ENCODE measurements at regions not wholly inside any gene's neighbourhood (a gene's known extent, or its start where the extent isn't known, plus 50 kb on each side); places are given as distances from the start of the nearest gene placed in this dataset.

- TF ChIP-seq, protein P1, sequence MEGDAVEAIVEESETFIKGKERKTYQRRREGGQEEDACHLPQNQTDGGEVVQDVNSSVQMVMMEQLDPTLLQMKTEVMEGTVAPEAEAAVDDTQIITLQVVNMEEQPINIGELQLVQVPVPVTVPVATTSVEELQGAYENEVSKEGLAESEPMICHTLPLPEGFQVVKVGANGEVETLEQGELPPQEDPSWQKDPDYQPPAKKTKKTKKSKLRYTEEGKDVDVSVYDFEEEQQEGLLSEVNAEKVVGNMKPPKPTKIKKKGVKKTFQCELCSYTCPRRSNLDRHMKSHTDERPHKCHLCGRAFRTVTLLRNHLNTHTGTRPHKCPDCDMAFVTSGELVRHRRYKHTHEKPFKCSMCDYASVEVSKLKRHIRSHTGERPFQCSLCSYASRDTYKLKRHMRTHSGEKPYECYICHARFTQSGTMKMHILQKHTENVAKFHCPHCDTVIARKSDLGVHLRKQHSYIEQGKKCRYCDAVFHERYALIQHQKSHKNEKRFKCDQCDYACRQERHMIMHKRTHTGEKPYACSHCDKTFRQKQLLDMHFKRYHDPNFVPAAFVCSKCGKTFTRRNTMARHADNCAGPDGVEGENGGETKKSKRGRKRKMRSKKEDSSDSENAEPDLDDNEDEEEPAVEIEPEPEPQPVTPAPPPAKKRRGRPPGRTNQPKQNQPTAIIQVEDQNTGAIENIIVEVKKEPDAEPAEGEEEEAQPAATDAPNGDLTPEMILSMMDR (IDR thresholded peaks at IDR 0.05) = no peak
- TF ChIP-seq EZH2 (IDR thresholded peaks at IDR 0.05) = no peak
- no peak for TF ChIP-seq EZH2phosphoT487 (IDR thresholded peaks at IDR 0.05)
Observed at GRCh38 chr12:124194893-124195566, 99.9 kb upstream of the RFLNA start.

All from neural progenitor cell (in vitro differentiated cells).